SK-N-MC (cell line): ENCODE measurements at regions not wholly inside any gene's neighbourhood (a gene's known extent, or its start where the extent isn't known, plus 50 kb on each side); places are given as distances from the start of the nearest gene placed in this dataset.

Experiments
- EZH2 ChIP-seq: fragments of 200-600 bp; sonication (generic); IDR thresholded peaks from one replicate; pipeline ENCODE4 v1.6.1; 2017; ENCODE audit warnings: antibody characterized with exemption
- FOXP2 ChIP-seq: optimal IDR thresholded peaks from 2 replicates; pipeline ENCODE3; 2011; ENCODE audit warnings: mild to moderate bottlenecking, moderate library complexity; ENCODE audit not compliant: insufficient read depth; ENCODE audit errors: extremely low read length, control extremely low read depth
- POLR2AphosphoS5 ChIP-seq: IDR thresholded peaks from 2 replicates; pipeline ENCODE4 v1.6.1; 2012; ENCODE audit warnings: mild to moderate bottlenecking, low read depth, low read length, borderline replicate concordance

- TF ChIP-seq EZH2 (no peak), POLR2AphosphoS5 (no peak), FOXP2 (no peak)
Observed at GRCh38 chr7:114356133-114356532, 58.5 kb upstream of the FOXP2 start.
